Esophagus squamous epithelium (tissue), 4 donors: ENCODE measurements at regions not wholly inside any gene's neighbourhood (a gene's known extent, or its start where the extent isn't known, plus 50 kb on each side); places are given as distances from the start of the nearest gene placed in this dataset.

ENCODE experiments used
- POLR2A ChIP-seq, 4 donors: fragments of 450-650 bp; IDR thresholded peaks; one replicate each; pipeline ENCODE4 v1.6.1; 2017; ENCODE audit warnings: antibody characterized with exemption in 4 of 4, mild to moderate bottlenecking in 4 of 4, moderate library complexity in 3 of 4
- TF ChIP-seq, protein P1 (sequence below), 6 experiments: fragments of 450-650 bp in 4 of 6; fragments of 200-600 bp in 2 of 6; sonication (generic) in 2 of 6; IDR thresholded peaks; one replicate each; pipeline ENCODE4 v1.5.1; 2016 to 2019; ENCODE audit warnings: antibody characterized with exemption in 6 of 6, mild to moderate bottlenecking in 4 of 6, moderate library complexity in 4 of 6

- TF ChIP-seq, protein P1, sequence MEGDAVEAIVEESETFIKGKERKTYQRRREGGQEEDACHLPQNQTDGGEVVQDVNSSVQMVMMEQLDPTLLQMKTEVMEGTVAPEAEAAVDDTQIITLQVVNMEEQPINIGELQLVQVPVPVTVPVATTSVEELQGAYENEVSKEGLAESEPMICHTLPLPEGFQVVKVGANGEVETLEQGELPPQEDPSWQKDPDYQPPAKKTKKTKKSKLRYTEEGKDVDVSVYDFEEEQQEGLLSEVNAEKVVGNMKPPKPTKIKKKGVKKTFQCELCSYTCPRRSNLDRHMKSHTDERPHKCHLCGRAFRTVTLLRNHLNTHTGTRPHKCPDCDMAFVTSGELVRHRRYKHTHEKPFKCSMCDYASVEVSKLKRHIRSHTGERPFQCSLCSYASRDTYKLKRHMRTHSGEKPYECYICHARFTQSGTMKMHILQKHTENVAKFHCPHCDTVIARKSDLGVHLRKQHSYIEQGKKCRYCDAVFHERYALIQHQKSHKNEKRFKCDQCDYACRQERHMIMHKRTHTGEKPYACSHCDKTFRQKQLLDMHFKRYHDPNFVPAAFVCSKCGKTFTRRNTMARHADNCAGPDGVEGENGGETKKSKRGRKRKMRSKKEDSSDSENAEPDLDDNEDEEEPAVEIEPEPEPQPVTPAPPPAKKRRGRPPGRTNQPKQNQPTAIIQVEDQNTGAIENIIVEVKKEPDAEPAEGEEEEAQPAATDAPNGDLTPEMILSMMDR (IDR thresholded peaks at IDR 0.05) = no peak
- TF ChIP-seq POLR2A (IDR thresholded peaks at IDR 0.05) = no peak
Measured at GRCh38 chr2:144242311-144242710, 277.6 kb downstream of the ZEB2 start.
